ENCODE measurements at regions not wholly inside any gene's neighbourhood (a gene's known extent, or its start where the extent isn't known, plus 50 kb on each side); places are given as distances from the start of the nearest gene placed in this dataset.
"Not testable (repeated sequence)": the region's sequence is repeated elsewhere in the genome, so short reads cannot be mapped to it uniquely, and the experiment has no call there.

DNA sequence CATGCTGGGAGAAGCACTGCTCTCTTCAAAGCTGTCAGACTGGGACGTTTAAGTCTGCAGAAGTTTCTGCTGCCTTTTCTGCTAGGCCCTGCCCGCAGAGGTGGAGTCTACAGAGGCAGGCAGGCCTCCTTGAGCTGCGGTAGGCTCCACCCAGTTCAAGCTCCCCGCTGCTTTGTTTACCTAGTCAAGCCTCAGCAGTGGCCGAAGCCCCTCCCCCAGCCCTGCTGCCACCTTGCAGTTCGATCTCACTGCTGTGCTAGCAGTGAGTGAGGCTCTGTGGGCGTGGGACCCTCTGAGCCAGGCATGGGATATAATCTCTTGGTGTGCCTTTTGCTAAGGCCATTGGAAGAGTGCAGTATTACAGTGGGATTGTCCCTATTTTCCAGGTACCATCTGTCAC is 1540.5 kb downstream of the MAT2B start:
- not testable (repeated sequence) for DNase-seq

- no peak for DNase-seq
Observed at GRCh38 chr5:165055476-165055875, 1550.1 kb downstream of the MAT2B start.

GRCh38 chr5:165057145-165057544 is 1551.7 kb downstream of the MAT2B start:
- DNase-seq: no peak

DNA sequence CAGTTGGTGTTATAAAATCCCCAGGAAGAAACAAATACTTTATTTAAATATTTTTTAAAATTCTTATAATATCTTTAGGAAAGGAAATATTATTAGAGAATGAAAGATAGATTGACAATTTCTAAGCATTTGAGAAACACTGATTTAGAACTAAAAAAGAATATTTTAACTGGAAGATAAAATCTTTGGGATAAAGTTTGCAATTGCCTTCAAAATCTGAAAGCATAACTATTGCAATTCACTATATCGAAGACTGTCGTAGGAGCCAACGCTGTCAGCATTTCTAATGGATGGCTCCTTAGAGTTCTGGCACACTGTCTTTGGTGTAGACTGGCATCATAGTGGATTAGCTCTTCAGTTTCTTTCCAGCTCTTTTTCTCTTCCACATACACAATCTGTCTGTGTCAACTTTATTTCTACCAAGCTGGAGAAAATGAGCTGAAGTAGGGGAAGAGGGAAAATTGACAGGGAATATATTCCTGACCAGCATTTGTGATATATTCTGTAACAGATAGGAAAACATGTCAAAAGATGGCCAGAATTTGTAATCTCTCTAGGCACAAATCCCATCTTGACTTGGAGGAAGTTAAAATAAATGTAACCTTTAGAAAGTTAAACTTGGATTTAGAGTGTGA is 1561.4 kb downstream of the MAT2B start:
- DNase-seq: no peak

GRCh38 chr5:165076686-165077085 is 1571.3 kb downstream of the MAT2B start:
- DNase-seq: no peak

GRCh38 chr5:165079389-165079788 is 1574.0 kb downstream of the MAT2B start:
- no peak for DNase-seq

- DNase-seq: no peak
Observed at GRCh38 chr5:165083394-165083793, 1578.0 kb downstream of the MAT2B start.

DNA sequence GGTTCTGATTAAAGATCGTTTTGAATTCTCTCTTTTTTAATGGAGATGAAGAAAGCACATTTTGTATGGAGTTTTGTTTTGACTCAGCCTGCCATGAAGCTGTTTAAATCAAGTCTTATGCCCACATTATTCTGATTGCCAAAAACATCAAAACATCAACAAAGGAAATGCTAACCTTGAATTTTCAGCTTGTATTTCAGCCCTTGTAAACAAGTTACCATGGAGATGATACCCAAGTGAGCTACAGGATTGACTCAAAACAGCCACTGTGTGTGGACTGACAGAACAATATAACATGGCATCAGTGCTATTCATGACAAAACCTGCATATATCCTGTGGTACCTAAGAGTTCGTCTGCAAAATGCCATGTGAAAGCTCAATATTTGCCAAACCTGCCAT is 1581.0 kb downstream of the MAT2B start:
- DNase-seq: no peak

GRCh38 chr5:165094782-165095181 is 1589.4 kb downstream of the MAT2B start:
- DNase-seq: no peak

DNA sequence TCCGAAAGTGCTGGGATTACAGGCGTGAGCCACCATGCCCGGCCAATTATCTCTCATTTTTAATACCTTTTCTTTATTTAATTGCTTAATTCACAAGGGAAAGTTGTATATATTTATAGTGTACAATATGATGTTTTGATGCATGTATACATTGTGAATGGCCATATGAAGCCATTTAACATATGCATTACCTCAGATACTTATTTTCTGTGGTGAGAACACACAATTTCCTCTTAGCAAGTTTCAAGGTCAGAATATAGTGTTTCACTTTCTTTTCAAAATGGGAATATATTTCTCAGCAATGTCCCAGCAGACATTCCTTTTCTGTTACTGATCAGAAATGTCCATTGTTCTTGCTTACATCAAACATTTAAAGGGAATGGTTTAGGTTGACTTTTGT is 1596.3 kb downstream of the MAT2B start:
- no peak for DNase-seq

DNA sequence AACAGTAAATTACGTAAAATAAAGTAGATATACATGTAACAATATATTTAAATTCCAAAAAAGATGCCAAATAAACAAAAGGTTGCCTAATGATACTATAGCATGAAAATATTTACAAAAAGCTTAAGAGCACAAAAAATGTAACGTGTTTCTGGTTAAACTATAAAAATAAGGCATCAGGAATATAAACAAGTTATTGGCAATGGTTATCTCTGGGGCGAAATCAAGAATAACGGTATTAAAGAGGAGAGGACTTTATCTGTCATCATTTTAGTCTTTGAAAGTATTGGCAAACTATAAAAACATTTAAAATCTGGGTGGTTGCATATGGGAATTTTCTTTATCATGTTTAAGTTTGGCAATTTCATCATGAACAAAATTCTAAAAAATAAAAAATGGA is 1599.2 kb downstream of the MAT2B start:
- no peak for DNase-seq

GRCh38 chr5:165108809-165109208 is 1603.4 kb downstream of the MAT2B start:
- no peak for DNase-seq

DNA sequence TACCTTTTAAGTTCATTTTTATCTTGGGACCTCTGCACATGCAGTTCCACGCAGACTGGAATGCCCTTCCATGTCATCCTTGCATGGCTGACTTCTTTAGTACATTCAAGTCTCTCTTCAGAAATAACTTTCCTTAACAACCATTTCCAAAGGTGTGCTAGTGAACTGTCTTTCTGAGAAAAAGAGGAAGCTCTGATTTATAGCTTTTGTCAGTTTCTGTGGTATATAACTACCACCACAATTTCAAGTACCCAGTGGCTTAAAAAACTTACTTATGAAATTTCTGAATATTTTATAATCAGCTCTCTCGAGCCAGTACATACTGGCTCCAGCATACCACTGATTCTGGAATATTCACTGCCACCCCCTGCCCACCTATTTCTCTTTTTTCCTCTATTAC is 1613.8 kb downstream of the MAT2B start:
- DNase-seq: no peak

DNA sequence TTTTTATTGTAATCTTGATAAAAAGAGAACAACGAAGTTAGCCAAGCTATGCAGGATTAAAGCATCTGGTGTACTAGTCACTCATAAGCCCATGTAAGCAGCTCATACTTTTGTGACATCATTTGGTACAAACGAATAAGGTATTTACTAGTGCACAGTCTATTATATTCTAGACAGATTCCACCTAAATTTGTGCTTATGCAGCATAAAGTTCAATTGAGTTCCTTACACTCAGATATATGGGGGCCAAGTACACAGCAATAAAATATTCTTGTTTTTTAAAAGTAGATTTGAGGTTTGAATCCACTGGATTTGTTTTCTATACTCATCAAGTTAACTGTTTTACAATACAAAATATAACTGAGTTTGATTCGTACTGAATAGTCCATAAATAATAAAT is 1621.2 kb downstream of the MAT2B start:
- no peak for DNase-seq

DNA sequence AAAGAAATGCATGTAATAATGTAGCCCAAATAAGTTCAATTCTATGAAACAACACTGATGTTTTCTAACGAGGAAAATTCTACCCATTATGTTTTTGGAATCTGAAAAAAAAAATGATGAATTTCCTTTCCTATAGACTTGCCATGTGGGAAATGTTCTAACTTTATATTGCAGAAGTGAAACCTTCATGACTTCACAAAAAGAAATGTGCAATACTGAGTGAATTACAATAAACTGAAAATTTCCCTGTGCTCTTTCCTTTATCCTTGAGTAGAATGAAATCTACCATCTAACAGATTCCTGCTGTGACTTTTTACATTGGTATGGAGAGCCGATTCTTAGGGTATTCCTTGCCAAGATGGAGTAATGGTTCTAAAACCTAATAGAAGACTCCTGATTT is 1622.5 kb downstream of the MAT2B start:
- no peak for DNase-seq

DNA sequence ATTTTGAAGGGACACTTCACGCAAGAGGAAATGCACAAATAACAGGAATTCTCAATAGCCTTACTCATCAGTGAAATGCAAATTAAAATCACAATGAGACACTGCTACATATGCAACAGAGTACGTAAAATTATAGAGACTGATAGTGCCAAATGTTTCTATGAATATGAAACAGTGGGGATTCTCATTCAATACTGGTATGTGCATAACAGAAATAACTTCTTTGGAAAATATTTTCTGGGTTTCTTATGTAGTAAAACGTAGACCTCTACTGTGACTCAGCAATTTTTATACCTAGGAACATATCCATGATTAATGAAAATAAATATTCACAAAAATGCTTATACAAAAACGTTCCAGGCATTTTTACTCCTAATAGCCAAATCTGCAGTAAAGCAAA is 1625.2 kb downstream of the MAT2B start:
- no peak for DNase-seq

- DNase-seq: no peak
Observed at GRCh38 chr5:165134155-165134554, 1628.7 kb downstream of the MAT2B start.

DNA sequence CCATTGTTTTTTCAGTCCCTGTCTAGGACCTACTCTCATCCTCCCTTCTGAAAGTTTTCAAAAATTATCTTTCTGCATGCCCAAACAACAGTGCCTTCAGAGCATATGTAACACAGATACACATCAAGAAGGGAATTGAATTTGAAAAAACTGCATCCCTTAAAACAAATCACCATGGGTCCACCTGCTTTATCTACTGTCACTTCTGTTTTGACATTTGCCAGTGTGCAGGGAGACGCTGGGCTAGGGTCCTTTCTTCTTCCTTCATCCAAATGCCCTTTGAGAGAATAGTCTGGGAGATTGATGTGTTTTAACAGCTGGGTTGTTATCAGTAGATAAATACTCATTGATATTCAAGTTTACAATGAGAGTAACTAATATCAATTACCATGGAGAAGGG is 1630.1 kb downstream of the MAT2B start:
- DNase-seq: no peak

GRCh38 chr5:165137701-165138100 is 1632.3 kb downstream of the MAT2B start:
- DNase-seq: no peak

DNA sequence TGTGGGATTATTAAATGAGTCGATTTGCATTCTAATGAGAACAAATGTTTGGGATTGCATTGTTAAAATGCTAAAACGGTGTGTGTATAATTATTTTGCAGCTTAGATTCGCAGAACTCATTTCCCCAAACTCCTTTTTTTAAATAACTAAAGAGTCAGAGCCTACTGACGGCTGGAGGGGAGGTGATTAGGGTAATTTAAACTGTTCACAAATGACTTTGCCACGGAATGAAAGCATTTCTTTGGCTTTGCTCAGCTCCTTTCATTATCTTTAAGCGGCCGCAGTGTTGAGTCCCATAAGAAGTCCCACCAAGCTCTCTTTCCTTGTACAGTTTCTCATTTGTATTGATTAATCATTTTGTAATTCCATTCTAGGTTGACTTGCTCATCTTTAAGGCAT is 1632.8 kb downstream of the MAT2B start:
- DNase-seq: no peak

- no peak for DNase-seq
Observed at GRCh38 chr5:165139262-165139661, 1633.8 kb downstream of the MAT2B start.

- no peak for DNase-seq
Observed at GRCh38 chr5:165139721-165140120, 1634.3 kb downstream of the MAT2B start.

DNA sequence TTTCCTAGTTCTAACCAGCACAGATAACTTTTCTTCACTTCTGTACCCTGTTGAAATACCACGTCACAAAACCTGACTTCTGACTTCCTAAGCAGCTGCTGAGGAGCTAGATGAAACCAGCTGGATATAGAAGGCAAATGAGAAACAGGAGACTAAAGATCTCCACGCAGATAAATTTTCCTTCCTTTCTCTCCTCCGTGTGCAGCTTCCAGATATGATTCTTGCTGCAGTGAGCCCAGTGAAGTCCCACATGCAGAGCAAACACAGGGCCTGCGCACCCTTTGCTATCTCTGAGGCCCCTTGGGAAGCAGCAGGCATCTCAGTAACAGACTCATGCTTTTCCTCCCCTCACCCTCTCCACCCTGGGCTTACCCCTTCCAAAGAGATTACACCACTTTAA is 1638.3 kb downstream of the MAT2B start:
- DNase-seq: no peak

DNA sequence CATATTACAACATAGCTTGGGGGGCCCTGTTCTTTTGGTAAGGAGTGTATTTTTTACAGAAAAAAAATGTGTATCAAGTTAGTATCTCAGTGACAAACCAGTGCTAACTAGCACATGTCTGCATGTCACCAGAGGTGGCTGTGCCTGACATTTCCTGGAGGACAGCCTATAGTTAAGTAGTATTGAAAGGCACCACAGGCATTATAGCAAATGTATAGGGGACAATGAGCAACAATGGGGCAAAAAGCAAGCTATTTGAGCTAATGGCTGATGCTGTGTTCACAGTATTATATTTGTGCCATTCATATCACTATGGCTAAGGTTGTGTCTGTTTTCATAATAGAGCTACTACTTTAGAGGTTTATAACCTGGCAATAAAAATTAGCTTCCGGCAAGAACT is 1644.0 kb downstream of the MAT2B start:
- no peak for DNase-seq

- DNase-seq: no peak
Observed at GRCh38 chr5:165152058-165152457, 1646.6 kb downstream of the MAT2B start.

DNA sequence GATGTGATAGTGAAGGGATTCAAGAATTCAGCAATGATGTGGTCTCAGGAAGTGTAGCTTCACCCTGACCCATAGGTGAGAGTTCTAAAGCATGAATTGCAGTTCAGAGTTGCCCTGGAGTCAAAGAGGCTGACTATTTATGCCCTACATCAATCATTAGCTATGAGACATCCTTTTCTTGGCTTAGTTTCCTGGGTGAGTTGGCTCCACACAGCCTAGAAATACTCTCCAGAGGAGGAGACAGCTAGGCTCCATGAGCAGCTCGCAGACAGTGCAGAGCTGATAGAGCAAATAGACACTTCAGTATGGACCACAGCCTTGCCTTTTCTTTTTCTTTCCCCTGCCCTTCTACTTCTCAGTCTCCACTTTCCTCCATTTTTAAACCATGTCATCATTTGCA is 1651.8 kb downstream of the MAT2B start:
- DNase-seq: no peak

Data from NCI-H1048 (cell line).